ENCODE measurements at regions not wholly inside any gene's neighbourhood (a gene's known extent, or its start where the extent isn't known, plus 50 kb on each side); places are given as distances from the start of the nearest gene placed in this dataset.

DNA sequence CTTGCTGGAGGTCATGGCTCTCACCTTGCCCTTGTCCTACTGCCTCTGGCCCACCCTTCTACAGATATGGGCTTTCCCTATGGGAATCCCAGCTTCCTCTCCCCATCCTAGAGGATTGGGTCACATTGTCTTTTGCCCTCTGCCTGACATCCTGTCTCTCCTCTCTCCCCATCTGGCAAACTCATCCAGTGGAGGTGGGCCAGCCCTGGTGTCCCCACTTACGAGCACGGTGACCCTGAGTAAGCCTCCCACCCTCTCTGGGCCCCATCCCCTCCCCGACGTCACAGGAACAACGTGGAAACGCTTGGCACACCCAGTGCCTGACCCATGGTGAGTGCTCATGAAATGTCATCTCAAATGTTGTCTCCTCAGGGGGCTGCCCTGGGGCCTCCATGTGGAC is 56.1 kb upstream of the ID3 start:
- DNase-seq (ENCODE audit: low read depth), result no peak

DNA sequence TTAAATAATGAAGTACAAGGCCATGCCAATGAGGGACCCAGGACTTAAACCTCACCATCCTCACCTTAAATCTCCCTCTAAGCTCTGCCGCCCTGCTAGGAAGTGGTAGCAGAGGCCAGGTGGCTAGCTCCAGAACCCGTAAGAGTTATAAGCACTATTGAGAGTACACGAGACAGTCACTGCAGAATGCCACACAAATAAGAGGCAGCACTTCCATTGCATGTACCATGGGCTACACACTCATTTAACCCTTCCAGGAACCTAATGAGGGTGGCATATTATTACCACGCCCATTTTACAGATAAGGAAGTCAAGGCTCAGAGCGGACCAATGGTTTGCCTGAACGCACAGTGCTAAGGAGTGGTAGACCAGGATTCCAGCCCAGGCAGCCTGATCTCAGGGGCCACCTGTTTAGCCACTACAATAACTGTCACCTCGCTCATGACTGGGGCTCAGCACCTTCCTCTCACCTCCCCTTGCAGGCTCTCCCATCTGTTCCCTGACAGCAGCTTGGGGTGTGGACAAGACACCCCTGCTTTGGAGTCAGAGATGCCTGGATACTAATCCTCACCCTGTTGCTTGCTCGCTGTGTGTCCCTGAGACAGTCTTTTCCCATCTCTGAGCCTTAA is 54.8 kb upstream of the ID3 start:
- no peak for DNase-seq (ENCODE audit: low read depth)

DNA sequence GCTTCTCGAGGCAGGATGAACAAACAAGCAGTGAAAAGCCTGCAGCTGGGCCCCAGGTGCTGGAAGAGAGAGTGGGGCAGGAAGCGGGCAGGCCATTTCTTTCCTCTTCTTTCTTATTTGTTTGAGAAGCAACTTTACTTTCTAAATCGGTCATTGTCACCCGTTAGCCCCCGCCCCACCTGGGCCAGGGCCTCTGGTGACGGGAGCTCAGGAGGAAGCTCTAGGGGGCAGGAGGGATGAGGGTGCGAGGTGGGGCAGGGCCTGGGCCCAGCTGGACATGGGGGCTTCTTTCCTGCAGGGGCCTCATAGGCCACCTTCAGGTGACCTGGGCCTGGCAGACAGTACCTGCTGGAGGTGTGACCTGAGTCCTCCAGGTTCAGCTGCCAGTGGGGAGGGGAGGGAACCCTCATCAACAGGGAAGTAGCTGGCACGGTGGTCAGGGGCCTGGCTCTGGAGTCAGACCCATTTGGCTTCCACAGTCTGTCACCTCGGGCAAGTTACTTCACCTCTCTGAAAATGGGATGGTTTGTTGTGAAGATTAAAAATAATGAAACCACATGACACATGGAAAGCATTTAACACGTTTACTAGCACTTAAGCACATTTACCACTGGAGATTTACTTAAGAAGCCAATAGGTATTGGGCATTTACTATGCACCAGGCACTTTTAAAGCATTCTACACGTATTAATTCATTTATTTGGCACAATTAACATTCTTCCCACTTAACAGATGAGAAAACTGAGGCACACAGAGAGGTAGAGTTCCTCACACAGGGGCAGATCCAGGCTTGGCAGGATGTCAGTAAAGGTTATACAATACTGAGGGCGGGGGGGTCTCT is 54.1 kb upstream of the ID3 start:
- DNase-seq (ENCODE audit: low read depth), result no peak

DNA sequence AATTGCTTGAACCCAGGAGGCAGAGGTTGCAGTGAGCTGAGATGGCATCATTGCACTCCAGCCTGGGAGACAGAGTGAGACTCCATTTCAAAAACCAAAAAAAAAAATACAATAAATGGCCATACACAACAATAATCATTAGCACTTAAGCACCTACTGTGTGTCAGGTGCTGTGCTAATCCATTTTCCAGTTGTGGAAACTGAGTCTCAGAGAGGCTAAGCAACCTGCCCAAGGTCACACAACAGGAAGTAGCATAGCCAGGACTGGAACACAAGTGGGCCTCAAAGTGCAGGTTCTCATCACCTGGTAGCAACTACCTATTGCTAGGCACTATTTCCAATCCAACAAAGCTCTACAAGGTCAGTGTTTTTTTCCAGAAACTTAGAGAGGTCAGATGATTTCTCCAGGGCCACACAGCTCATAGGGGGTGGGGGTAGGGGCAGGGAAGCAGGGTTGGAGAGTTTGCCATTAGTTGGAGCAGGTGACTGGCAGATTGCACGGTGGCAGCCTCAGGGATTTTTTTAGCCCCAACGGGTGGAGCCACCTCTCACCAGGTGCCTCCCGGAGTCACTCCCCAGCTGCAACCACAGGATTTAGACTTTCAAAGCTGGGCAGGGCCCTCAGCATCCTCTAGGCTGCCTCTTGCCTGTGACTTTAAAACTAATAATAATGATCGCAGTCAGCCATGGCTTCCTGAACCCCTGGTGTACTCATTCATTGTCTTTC is 52.5 kb upstream of the ID3 start:
- no peak for DNase-seq (ENCODE audit: low read depth)

DNA sequence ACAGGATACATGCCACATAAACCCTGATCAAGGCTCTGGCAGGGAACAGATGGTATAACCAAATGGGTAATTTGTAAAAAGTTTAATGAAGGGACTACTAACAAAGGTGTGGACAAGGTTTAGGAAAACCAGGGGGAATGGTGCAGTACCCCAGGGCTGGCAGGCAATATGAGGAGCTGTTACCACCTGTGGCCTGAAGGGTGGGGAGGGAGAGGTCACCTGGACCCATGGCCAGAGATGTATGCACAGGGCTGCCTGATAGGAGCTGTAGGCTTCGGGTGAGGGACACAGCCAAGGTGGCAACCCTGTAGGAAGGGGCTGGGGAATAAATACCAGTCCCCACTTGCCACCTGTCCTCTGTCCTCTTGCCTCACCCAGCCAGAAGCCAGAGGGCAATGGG is 51.4 kb upstream of the ID3 start:
- no peak for DNase-seq (ENCODE audit: low read depth)

DNA sequence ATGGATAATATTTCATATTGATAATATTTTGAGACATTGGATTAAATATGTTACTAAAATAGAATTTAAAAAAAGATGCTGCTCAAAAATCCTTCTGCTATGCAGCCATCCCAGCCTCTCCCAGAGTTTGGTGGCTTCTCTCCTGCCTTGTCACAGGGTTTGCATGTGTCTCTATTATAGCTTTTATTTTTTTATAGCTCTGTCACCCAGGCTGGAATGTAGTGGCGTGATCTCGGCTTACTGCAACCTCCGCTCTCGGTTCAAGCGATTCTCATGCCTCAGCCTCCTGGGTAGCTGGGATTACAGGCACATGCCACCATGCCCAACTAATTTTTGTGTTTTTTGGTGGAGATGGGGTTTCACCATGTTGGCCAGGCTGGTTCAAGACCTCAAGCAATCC is 50.7 kb upstream of the ID3 start:
- no peak for DNase-seq (ENCODE audit: low read depth)

All from iris pigment epithelial cell (primary cell).